Right forelimb (tissue), 1 donor: ENCODE measurements at regions not wholly inside any gene's neighbourhood (a gene's known extent, or its start where the extent isn't known, plus 50 kb on each side); places are given as distances from the start of the nearest gene placed in this dataset.

Experiments
- DNase-seq: peaks from one replicate; pipeline ENCODE4 v3.0.0-alpha.2; 2018

GRCh38 chr10:3016016-3016415, 51.3 kb upstream of the PFKP start:
- DNase-seq = no peak

DNA sequence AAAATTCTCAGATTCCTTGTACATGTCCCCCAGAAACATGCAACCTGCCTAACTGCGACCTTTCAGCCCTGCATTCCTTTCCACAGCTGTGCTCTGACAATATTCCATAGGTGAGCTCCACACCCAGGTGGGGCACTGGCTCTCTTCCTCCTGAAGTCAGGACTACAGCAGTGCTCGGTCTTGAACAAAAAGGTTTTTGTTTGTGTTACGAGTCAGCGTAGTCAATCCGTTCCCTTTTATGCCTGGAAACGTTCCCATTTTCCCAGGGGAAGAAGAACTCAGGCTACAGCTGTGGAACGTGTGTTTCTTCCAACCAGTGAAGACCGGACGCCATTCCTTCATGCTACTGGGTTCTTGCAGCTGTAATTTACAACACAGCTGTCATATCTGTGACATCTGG, 52.4 kb upstream of the PFKP start:
- DNase-seq = no peak

DNA sequence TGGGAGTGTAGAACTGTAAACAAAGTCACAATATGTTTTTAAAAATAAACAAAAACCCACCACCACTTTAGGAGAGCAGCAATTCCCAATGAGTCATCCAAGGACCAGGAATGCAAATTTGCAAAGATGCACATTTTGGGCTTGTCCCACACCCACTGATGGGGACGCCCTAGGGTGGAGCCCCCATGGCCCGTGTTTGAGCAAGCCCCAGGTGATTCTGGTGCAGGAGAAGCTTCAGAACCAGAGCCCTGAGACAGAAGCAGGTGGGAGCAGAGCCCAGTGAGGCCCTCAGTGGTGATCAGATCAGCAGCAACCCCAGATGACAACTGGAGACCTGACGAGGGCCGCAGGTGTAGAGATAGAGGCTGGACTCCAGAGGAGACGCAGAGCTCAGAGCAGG, 55.1 kb upstream of the PFKP start:
- DNase-seq = no peak

DNA sequence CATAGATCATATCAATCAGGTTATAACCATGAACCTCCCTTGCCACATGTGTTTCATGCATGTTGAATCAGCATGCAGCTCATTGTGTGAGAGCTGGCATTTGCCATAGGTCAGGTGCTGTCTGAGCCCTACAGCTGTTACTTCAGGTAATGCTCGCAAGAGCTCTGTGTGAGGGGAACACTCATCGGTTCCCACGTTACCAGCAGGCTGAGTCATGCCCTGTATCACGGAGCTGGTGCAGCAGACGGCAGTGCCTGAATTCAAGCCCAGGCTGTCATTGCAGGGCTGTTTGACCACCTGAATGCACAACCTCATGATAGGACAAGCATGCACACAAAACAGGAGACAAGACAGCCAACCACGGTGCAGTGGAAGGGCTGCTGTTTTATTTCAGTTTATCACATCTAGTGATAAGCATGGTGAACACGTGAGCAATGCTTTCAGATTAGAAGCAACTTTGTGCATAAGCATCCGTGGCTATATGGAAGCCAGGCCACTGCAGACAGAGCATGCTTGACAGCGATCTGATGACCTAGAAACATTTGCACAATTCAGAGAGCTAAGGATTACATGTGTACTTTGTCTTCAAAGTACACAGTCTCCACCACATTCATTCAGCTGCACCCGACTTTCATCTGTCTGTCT, 56.4 kb upstream of the PFKP start:
- no peak for DNase-seq

DNA sequence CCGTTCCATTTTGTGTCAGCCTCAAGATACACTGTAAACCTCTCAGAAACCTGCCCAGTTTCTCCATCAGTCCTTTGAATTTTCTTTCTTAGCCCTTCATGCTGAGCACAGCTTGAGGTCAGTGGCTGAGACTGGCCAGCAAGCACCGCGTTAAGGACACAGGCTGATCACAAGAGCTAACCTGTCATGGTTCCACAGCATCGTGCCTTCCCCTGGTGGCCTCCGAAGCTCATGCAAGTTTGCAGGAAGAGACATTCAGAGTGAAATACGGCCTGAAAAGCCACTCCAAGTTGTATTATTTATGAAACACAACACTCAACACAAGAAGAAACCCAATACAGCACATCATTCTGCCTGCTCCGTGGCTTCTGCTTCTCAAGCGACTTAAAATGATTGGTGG, 57.0 kb upstream of the PFKP start:
- no peak for DNase-seq

GRCh38 chr10:3009341-3009740, 58.0 kb upstream of the PFKP start:
- no peak for DNase-seq

GRCh38 chr10:3008518-3009195, 58.7 kb upstream of the PFKP start:
- DNase-seq = no peak

DNA sequence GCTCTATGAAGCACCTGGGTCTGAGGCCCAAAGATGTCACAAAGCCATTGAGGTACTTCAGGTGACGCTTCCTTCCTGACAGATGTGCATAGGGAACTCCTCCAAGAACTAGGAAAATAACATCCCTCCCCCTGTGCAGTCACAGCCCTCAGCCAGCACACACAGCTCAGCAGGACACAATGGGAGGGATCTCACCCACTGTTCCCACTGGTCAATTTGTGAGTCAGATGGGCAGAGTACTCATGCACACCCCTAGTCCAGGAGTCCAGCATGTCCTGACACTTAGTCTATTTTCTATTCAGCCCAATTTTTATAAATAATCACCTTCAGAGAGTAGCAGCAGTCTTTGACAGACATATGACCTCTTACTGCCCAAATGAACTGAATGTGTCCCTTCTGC, 60.7 kb upstream of the PFKP start:
- no peak for DNase-seq

DNA sequence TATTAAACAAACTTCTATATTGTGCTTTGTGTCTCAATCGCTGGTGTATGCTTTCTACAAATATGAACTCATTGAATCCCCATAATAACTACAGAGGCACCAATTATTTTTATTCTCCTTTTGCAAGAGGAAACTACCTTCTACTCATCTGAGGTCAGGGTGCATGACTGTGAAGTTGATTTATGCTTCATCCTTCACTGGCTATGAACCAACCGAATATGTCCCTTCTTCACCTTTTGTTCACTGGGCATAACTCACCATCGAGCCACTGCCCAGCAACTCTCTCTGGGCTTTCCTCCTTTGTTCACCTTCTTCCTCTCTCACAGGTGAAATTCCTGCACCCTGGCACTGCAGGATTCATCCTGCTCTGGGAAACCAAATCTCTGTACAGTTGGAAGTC, 61.3 kb upstream of the PFKP start:
- DNase-seq = no peak

DNA sequence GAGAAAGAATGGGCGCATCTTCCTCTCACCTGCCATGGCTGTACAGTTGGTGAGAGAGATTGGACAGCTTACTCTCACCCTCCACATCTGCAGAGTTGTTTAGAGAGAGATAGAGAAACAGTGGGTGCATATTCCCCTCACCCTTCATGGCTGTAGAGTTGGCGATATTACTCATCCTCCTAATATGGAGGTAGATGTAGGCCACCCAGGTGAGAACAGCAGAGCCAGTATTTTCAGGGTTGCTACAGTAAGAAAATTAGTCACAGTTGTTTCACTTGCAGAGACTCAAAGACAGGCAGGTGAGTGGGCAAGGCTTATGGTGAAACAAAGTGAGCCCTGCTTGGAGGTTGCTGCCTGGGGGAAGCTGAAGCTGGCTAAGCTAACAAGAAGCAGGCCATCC, 65.0 kb upstream of the PFKP start:
- DNase-seq = no peak

DNA sequence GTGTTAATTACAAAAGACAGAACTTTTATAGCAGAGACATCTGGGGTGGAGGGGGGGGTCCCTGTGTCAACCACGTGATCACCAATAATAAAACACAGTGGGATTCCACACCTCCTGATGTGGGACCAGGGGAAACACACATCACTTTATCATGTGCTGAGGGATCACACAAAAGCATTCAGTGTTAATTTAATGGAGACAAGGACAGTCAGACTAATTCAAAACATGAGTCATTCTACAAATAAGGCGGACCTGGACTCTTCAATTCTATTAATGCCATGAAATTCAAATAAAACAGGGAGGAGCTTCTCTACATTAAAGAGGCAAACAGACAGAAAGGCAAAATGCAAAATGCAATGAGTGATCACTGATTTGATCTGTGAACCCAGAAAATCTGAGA, 67.3 kb upstream of the PFKP start:
- no peak for DNase-seq

GRCh38 chr10:2994221-2994961, 73.0 kb upstream of the PFKP start:
- DNase-seq = no peak

GRCh38 chr10:2993636-2994035, 73.7 kb upstream of the PFKP start:
- no peak for DNase-seq

DNA sequence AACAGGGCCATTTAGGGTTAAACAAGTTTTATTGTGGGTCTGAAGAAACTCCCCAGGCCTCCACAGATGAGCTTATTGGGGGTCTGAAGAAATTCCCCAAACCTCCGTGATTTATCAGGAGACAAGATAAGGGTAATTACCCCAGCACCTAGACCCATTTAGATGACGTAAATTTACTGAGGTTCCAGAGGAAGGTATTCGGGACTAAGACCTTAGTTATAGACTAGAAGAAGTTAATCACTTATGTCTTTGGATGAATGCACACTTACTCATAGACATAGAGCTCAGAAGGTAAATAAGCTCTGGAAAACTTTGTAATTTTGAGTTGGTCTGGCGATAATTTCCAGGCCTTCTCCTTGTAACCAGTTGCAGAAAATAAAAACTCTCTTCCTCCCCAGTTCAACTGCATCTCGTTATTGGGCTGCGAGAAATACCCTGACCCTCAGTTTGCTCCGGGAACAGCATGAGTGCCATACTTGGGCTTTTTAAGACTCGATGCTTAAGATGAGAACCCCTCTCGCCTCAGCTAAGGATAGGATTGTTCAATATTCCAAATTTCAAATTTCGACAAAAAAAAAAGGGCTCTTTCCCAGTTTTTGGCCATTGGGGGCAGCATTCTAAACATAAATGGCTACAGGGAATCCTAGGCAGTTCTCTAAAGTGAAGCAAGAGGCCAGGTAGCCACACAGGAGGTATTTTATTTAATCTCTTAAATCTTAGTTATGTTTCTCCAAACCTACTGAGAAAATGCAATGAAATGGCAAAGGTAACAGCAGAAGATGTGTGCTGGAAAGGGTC, 74.7 kb upstream of the PFKP start:
- DNase-seq = no peak

DNA sequence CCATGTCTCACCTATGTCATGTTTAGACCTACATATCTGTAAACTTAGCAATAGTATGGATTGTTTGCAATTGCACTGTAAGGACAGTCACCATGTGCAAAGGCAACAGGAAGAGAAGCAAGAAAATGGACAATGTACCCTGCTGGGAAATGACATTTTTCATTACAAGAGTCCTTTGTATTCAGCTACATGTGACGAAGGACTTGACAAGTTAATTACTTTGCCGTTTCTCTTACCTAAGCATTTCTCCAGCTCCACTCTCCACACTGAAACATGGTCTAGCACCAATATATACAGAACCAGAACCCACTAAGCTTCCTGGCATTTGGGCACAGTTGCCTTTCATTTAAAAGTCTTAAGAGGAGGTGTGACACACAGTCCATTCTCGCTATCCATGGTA, 76.6 kb upstream of the PFKP start:
- no peak for DNase-seq

- no peak for DNase-seq
These were observed 77.9 kb upstream of the PFKP start for GRCh38 chr10:2989292-2989947.

DNA sequence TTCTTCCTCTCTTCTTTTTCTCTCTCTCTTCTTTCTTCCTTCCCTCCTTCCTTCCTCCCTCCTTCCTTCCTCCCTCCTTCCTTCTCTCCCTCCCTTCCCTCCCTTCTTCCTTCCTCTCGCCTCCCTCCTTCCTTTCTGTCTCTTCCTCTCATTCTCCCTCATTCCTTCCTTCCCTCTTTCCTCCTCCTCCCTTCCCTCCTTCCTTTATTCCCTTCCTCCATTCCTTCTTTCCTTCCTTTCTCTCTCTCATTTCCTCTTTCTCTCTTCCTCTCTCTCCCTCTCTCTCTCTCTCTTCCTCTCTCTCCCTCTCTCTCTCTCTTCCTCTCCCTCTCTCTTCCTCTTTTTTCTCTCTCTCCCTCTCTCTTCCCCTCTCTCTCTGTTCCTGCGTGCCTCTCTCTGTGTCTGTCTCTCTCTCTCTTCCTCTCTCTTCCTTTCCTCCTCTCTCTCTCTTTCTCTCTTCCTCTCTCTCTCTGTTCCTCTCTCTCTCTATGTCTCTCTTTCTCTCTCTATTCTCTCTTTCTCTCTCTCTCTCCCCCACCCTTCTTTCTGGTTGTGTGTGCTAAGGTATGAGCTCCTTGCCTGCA, 80.1 kb upstream of the PFKP start:
- no peak for DNase-seq

GRCh38 chr10:2986391-2986801, 81.0 kb upstream of the PFKP start:
- DNase-seq = peak; percentile 50

DNA sequence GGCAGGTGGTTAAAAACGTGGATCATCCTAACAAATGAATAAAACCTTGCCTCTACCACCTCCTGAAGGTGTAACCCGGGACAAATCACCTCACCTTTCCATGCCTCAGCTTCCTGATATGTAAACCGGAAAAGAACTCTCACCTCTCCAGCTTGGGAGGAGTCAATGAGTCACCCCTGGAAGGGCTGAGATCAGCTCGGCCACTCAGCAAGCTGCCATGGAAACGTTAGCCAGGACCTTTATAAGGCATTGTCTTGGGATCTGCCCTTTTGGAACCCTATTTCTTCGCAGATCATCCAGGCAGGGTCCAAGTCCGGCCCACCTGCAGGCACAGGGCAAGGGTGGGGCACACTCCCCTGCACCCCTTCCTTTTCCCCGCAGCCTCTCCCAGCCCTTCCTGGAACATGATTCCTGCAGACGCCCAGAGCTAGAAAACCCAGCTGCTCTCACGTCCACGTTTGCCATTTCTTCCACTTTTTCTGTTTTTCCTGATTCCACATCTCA, 81.6 kb upstream of the PFKP start:
- no peak for DNase-seq

GRCh38 chr10:2984682-2985081, 82.7 kb upstream of the PFKP start:
- no peak for DNase-seq

GRCh38 chr10:2982146-2982545, 85.2 kb upstream of the PFKP start:
- DNase-seq = no peak

GRCh38 chr10:2981361-2981801, 86.0 kb upstream of the PFKP start:
- DNase-seq = no peak
